Duodenal mucosa (tissue), 2 donors: ENCODE measurements at regions not wholly inside any gene's neighbourhood (a gene's known extent, or its start where the extent isn't known, plus 50 kb on each side); places are given as distances from the start of the nearest gene placed in this dataset.

Experiments
- H3K27ac ChIP-seq: one replicate; pipeline ENCODE4 v1.7.0; 2013; ENCODE audit warnings: low read depth, low read length
- H3K27me3 ChIP-seq, 2 donors: one replicate each; pipeline ENCODE4 v1.7.0; 2013; ENCODE audit warnings: low read length in 2 of 2, control low read depth in 1 of 2; ENCODE audit not compliant: insufficient read depth in 2 of 2, control insufficient read depth in 1 of 2
- H3K36me3 ChIP-seq, 2 donors: one replicate each; pipeline ENCODE4 v1.7.0; 2013; ENCODE audit warnings: low read length in 2 of 2, control low read depth in 1 of 2; ENCODE audit not compliant: insufficient read depth in 2 of 2, control insufficient read depth in 1 of 2
- H3K4me1 ChIP-seq, 2 donors: one replicate each; pipeline ENCODE4 v1.7.0; 2013; ENCODE audit warnings: low read length in 2 of 2, control low read depth in 1 of 2; ENCODE audit not compliant: insufficient read depth in 2 of 2, control insufficient read depth in 1 of 2
- H3K4me3 ChIP-seq, 2 donors: one replicate each; pipeline ENCODE4 v1.7.0; 2013; ENCODE audit warnings: low read length in 2 of 2, low read depth in 1 of 2
- H3K9ac ChIP-seq, 2 donors: one replicate each; pipeline ENCODE4 v1.7.0; 2013; ENCODE audit warnings: low read length in 2 of 2, low read depth in 1 of 2
- H3K9me3 ChIP-seq, 2 donors: one replicate each; pipeline ENCODE4 v1.7.0; 2013; ENCODE audit warnings: low read length in 2 of 2, control low read depth in 1 of 2; ENCODE audit not compliant: control insufficient read depth in 1 of 2

DNA sequence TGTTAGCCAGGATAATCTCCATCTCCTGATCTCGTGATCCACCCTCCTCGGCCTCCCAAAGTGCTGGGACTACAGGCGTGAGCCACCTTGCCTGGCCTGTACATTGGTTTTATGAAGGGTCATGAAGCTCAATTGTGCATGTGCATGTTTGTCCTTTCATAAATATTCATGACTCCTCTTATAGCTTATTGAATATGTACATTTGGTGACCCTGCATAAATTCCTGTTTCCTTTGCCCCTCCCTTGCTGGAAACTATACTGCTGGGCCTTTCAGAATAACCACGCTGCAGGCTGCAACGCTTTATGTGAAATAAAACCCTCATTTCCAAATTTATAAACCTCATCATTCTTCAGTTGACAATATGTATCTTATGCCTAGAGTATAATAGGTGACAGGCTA is 978.0 kb upstream of the LCORL start:
- H3K4me3 ChIP-seq: no peak overlapping the region
- no peak overlapping the region for H3K27ac ChIP-seq

GRCh38 chr4:18981234-18981615 is 959.7 kb upstream of the LCORL start:
- Histone ChIP-seq H3K9ac (no peak overlapping the region), H3K4me1 (no peaks in the 10 kb centered on the region), H3K27me3 (no peaks in the 10 kb centered on the region), H3K36me3 (no peaks in the 10 kb centered on the region), H3K9me3 (peaks cover 5 to 7% of the 10 kb centered on the region in 2 donors), H3K4me3 (no peak overlapping the region), H3K27ac (no peak overlapping the region)

More for the DNA sequence above, 978.0 kb upstream of the LCORL start:
- Histone ChIP-seq H3K27me3 (no peaks in the 10 kb centered on the region), H3K36me3 (no peaks in the 10 kb centered on the region), H3K4me1 (no peaks in the 10 kb centered on the region), H3K9me3 (peaks cover 10 to 11% of the 10 kb centered on the region in 2 donors), H3K9ac (no peak overlapping the region)

- Histone ChIP-seq H3K9ac (no peak overlapping the region), H3K4me1 (no peaks in the 10 kb centered on the region), H3K4me3 (no peak overlapping the region), H3K36me3 (no peaks in the 10 kb centered on the region), H3K27me3 (no peaks in the 10 kb centered on the region), H3K9me3 (peaks cover 5 to 7% of the 10 kb centered on the region in 2 donors), H3K27ac (no peak overlapping the region)
Observed at GRCh38 chr4:18980516-18981233, 959.1 kb upstream of the LCORL start.

DNA sequence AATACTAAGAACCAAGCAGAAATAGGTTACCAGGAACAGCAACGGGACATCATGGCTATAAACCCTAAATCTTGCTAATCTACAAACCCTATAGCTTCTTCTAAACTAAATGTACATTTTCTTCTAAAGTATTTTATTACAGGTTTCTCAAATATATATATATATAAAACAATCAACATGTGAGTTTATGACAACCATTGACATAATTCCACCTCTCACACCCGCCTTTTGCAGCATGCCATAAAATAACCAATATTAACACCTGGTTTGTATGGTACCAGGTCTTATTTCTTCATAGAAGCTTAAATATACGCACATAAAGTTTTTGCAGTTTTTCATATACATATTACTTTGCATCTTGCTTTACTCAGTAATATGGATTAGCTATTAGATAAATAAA is 955.3 kb upstream of the LCORL start:
- no peak overlapping the region for H3K4me3 ChIP-seq
- H3K27ac ChIP-seq: no peak overlapping the region
- H3K9me3 ChIP-seq: peaks cover 5 to 12% of the 10 kb centered on the region in 2 donors
- H3K4me1 ChIP-seq: no peaks in the 10 kb centered on the region
- H3K27me3 ChIP-seq: no peaks in the 10 kb centered on the region
- no peak overlapping the region for H3K9ac ChIP-seq
- no peaks in the 10 kb centered on the region for H3K36me3 ChIP-seq

GRCh38 chr4:18975916-18976808 is 954.6 kb upstream of the LCORL start:
- Histone ChIP-seq H3K36me3 (no peaks in the 10 kb centered on the region), H3K4me1 (no peaks in the 10 kb centered on the region), H3K27ac (no peak overlapping the region), H3K9me3 (peaks cover 3 to 12% of the 10 kb centered on the region in 2 donors), H3K4me3 (no peak overlapping the region), H3K9ac (no peak overlapping the region), H3K27me3 (no peaks in the 10 kb centered on the region)

DNA sequence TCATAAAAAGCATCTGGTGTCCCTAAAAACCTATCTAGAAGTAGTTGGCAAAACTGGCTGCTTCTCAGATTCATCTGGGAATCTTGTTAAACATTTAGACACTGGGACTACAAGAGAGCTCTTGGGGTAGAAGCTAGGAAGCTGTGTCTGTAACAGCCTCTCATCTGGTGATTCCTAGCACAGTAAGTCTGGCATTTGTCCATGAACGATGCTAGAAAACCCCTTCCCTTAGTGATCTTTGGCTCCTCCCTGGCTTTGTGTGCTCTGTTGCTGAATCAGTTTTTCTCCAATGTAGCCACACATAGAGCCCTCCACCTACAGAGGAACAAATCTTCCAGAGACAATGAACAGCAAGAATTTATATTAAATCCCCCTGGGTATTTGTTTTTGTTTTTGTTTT is 951.7 kb upstream of the LCORL start:
- Histone ChIP-seq H3K27ac (no peak overlapping the region), H3K9me3 (peaks cover 5 to 7% of the 10 kb centered on the region in 2 donors), H3K27me3 (no peaks in the 10 kb centered on the region), H3K4me3 (no peak overlapping the region), H3K36me3 (no peaks in the 10 kb centered on the region), H3K4me1 (no peaks in the 10 kb centered on the region), H3K9ac (no peak overlapping the region)

DNA sequence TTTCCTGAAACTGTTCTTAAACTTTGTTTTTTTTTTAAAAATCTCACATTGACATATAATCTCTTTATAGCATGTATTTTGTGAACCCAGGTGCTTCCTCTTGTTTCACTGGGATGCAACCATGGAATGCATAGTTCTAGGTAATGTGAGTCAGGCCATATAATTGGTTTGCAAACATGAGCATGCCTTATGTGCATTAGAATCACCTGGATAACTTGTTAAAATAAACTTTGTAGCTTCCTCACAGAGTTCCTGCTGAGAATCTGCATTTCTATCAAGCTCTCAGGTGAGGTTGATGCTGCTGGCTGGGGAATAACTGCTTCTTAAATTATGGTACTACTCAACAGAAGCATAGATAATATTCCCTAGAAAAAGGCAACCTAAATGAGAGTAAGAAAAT is 940.3 kb upstream of the LCORL start:
- Histone ChIP-seq H3K9me3 (peaks cover 0 to 4% of the 10 kb centered on the region in 2 donors), H3K4me1 (no peaks in the 10 kb centered on the region), H3K4me3 (no peak overlapping the region), H3K27ac (no peak overlapping the region), H3K36me3 (no peaks in the 10 kb centered on the region), H3K27me3 (no peaks in the 10 kb centered on the region), H3K9ac (no peak overlapping the region)

- no peak overlapping the region for H3K9ac ChIP-seq
- no peaks in the 10 kb centered on the region for H3K27me3 ChIP-seq
- peaks cover 0 to 4% of the 10 kb centered on the region in 2 donors for H3K9me3 ChIP-seq
- H3K36me3 ChIP-seq: no peaks in the 10 kb centered on the region
- H3K4me1 ChIP-seq: no peaks in the 10 kb centered on the region
- no peak overlapping the region for H3K27ac ChIP-seq
- H3K4me3 ChIP-seq: no peak overlapping the region
Observed at GRCh38 chr4:18961266-18961665, 939.7 kb upstream of the LCORL start.

- H3K27me3 ChIP-seq: no peaks in the 10 kb centered on the region
- H3K9me3 ChIP-seq: peaks cover 0 to 2% of the 10 kb centered on the region in 2 donors
- H3K27ac ChIP-seq: no peak overlapping the region
- no peak overlapping the region for H3K9ac ChIP-seq
- H3K4me3 ChIP-seq: no peak overlapping the region
- H3K36me3 ChIP-seq: no peaks in the 10 kb centered on the region
- no peaks in the 10 kb centered on the region for H3K4me1 ChIP-seq
Observed at GRCh38 chr4:18957716-18958115, 936.2 kb upstream of the LCORL start.

DNA sequence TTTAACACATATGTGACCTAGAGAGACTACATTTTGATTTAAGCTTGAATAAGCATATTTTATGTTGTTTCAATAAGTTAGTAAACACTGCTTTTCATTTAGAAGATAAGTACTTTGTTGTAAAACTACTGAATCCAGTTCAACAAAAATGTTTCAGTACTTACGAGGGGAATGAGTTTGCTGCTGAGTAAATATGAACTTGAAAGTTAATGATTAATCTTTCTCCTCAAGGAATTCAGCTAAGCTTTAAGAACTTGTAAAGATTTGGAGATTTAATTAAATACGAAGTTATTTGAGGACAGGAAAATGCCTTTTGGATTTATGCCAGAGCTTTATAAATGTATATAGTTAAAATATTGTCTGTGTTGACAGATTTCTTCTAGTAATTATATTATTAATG is 933.0 kb upstream of the LCORL start:
- H3K4me3 ChIP-seq: no peak overlapping the region
- no peaks in the 10 kb centered on the region for H3K4me1 ChIP-seq
- H3K9me3 ChIP-seq: peaks cover 0 to 2% of the 10 kb centered on the region in 2 donors
- H3K27me3 ChIP-seq: no peaks in the 10 kb centered on the region
- H3K36me3 ChIP-seq: no peaks in the 10 kb centered on the region
- no peak overlapping the region for H3K27ac ChIP-seq
- no peak overlapping the region for H3K9ac ChIP-seq
